Common myeloid progenitor, CD34-positive (primary cell): ENCODE measurements at regions not wholly inside any gene's neighbourhood (a gene's known extent, or its start where the extent isn't known, plus 50 kb on each side); places are given as distances from the start of the nearest gene placed in this dataset.

ENCODE experiments used
- CTCF ChIA-PET: fragments of 350-600 bp; sonication (Branson Sonifier 250); formaldehyde crosslinking; loops from one replicate; lab custom pipeline; 2021; ENCODE audit warnings: antibody characterized with exemption; lab: Charles Lee
- POLR2A ChIA-PET: fragments of 350-600 bp; sonication (Branson Sonifier 250); formaldehyde crosslinking; loops from one replicate; lab custom pipeline; 2021; ENCODE audit warnings: antibody characterized with exemption; lab: Charles Lee
- DNase-seq, 3 donors: peaks; one replicate each; pipeline versions ENCODE4 v3.0.0 to v3.0.0-alpha.2; 2013
- H3K27ac ChIP-seq, 2 experiments: 1 replicate in 1 of 2; 2 replicates in 1 of 2; pipeline ENCODE4 v1.7.0; 2013; ENCODE audit warnings: inconsistent platforms in 2 of 2, low read length in 2 of 2, mild to moderate bottlenecking in 2 of 2, low read depth in 1 of 2, moderate library complexity in 1 of 2; ENCODE audit not compliant: severe bottlenecking in 2 of 2, insufficient read depth in 1 of 2, poor library complexity in 1 of 2
- H3K27me3 ChIP-seq, 5 experiments: replicated peaks in 2 of 5; 1 replicate in 3 of 5; 2 replicates in 2 of 5; pipeline versions ENCODE4 v1.6.1 to v1.7.0; 2013; ENCODE audit warnings: low read length in 4 of 5, mild to moderate bottlenecking in 2 of 5, moderate library complexity in 2 of 5, inconsistent platforms in 1 of 5; ENCODE audit not compliant: insufficient read depth in 5 of 5, control insufficient read depth in 4 of 5
- H3K36me3 ChIP-seq, 4 experiments: 1 replicate in 2 of 4; 2 replicates in 2 of 4; pipeline versions ENCODE4 v1.6.1 to v1.7.0; 2013; ENCODE audit warnings: low read length in 3 of 4, control low read depth in 1 of 4, mild to moderate bottlenecking in 1 of 4; ENCODE audit not compliant: control insufficient read depth in 4 of 4, insufficient read depth in 4 of 4
- H3K4me1 ChIP-seq, 4 experiments: 1 replicate in 3 of 4; 2 replicates in 1 of 4; pipeline versions ENCODE4 v1.6.1 to v1.7.1; 2013; ENCODE audit warnings: low read length in 3 of 4, mild to moderate bottlenecking in 3 of 4, control low read depth in 1 of 4, inconsistent platforms in 1 of 4, moderate library complexity in 1 of 4; ENCODE audit not compliant: control insufficient read depth in 4 of 4, insufficient read depth in 4 of 4; ENCODE audit errors: control extremely low read depth in 1 of 4
- H3K4me3 ChIP-seq, 7 experiments: 1 replicate in 4 of 7; 2 replicates in 3 of 7; pipeline versions ENCODE4 v1.5.1 to v1.7.0; 2013; ENCODE audit warnings: mild to moderate bottlenecking in 7 of 7, low read length in 6 of 7, moderate library complexity in 6 of 7, inconsistent platforms in 2 of 7, low read depth in 2 of 7, control low read depth in 1 of 7; ENCODE audit not compliant: insufficient read depth in 4 of 7, control insufficient read depth in 1 of 7; ENCODE audit errors: extremely low read depth in 1 of 7
- H3K9me3 ChIP-seq, 5 experiments: 1 replicate in 4 of 5; 2 replicates in 1 of 5; pipeline versions ENCODE4 v1.6.1 to v1.7.1; 2013; ENCODE audit warnings: low read length in 4 of 5, mild to moderate bottlenecking in 2 of 5, inconsistent platforms in 1 of 5, low read depth in 1 of 5, moderate library complexity in 1 of 5; ENCODE audit not compliant: control insufficient read depth in 4 of 5, insufficient read depth in 2 of 5; ENCODE audit errors: control extremely low read depth in 1 of 5
- WGBS: methylation state at CpG from one replicate; pipeline ENCODE4 v1.1.5; 2013; ENCODE audit not compliant: insufficient coverage; 5-methylcytosine and 5-hydroxymethylcytosine counted together

- ChIA-PET CTCF (interaction anchor here (1.3 kb wide), 1 partner anchor 9 kb away, joined by 4 read pairs; no protein-coding TSS in a partner anchor), POLR2A (no interaction called here)
- no peak for DNase-seq
- H3K9me3 ChIP-seq: peaks cover 0 to 2% (median 0%) of the 10 kb centered on the region in 5 experiments
- peaks cover 0 to 2% (median 0%) of the 10 kb centered on the region in 5 experiments for H3K27me3 ChIP-seq
- H3K27ac ChIP-seq: no peak overlapping the region
- no peaks in the 10 kb centered on the region for H3K36me3 ChIP-seq
- WGBS: no CpG with 5 or more reads among the region's 3 CpGs
- no peak overlapping the region for H3K4me3 ChIP-seq
- H3K4me1 ChIP-seq: no peaks in the 10 kb centered on the region
Measured at GRCh38 chr10:117933036-117933435, 113.7 kb downstream of the RAB11FIP2 start.

GRCh38 chr10:117934477-117934876 lies 112.3 kb downstream of the RAB11FIP2 start:
- POLR2A ChIA-PET: no interaction called here
- 60% methylated on average over 1 of the region's 3 CpGs for WGBS
- CTCF ChIA-PET: no interaction called here
- no peaks in the 10 kb centered on the region for H3K4me1 ChIP-seq
- DNase-seq: no peak
- H3K27me3 ChIP-seq: peaks cover 0 to 2% (median 0%) of the 10 kb centered on the region in 5 experiments
- no peak overlapping the region for H3K27ac ChIP-seq
- H3K4me3 ChIP-seq: no peak overlapping the region
- H3K36me3 ChIP-seq: no peaks in the 10 kb centered on the region
- peaks cover 0 to 2% (median 0%) of the 10 kb centered on the region in 5 experiments for H3K9me3 ChIP-seq

- CTCF ChIA-PET: no interaction called here
- POLR2A ChIA-PET: no interaction called here
- H3K4me1 ChIP-seq: no peaks in the 10 kb centered on the region
- H3K36me3 ChIP-seq: no peaks in the 10 kb centered on the region
- no peak for DNase-seq
- peaks cover 0 to 2% (median 0%) of the 10 kb centered on the region in 5 experiments for H3K9me3 ChIP-seq
- no peak overlapping the region for H3K4me3 ChIP-seq
- 78% methylated on average over 9 of the region's 9 CpGs for WGBS
- no peak overlapping the region for H3K27ac ChIP-seq
- H3K27me3 ChIP-seq: no peaks in the 10 kb centered on the region
Measured at GRCh38 chr10:117936141-117936540, 110.6 kb downstream of the RAB11FIP2 start.

- Histone ChIP-seq H3K27ac (no peak overlapping the region), H3K4me3 (no peak overlapping the region), H3K4me1 (no peaks in the 10 kb centered on the region), H3K36me3 (no peaks in the 10 kb centered on the region), H3K27me3 (no peaks in the 10 kb centered on the region), H3K9me3 (peaks cover 0 to under 1% (median 0%) of the 10 kb centered on the region in 5 experiments)
- WGBS: 92% methylated on average over 3 of the region's 4 CpGs
- ChIA-PET CTCF (no interaction called here), POLR2A (no interaction called here)
- DNase-seq: no peak
Measured at GRCh38 chr10:117936566-117936965, 110.2 kb downstream of the RAB11FIP2 start.

- ChIA-PET CTCF (no interaction called here), POLR2A (no interaction called here)
- Histone ChIP-seq H3K27me3 (peaks cover 0 to 3% (median 0%) of the 10 kb centered on the region in 5 experiments), H3K27ac (no peak overlapping the region), H3K4me1 (no peaks in the 10 kb centered on the region), H3K9me3 (no peaks in the 10 kb centered on the region), H3K36me3 (no peaks in the 10 kb centered on the region), H3K4me3 (no peak overlapping the region)
- no peak for DNase-seq
- WGBS: 100% methylated on average over 1 of the region's 3 CpGs
Measured at GRCh38 chr10:117936976-117937375, 109.8 kb downstream of the RAB11FIP2 start.

- no peak for DNase-seq
- 91% methylated on average over 4 of the region's 4 CpGs for WGBS
- no peaks in the 10 kb centered on the region for H3K4me1 ChIP-seq
- ChIA-PET CTCF (no interaction called here), POLR2A (no interaction called here)
- no peaks in the 10 kb centered on the region for H3K9me3 ChIP-seq
- no peaks in the 10 kb centered on the region for H3K36me3 ChIP-seq
- H3K27me3 ChIP-seq: peaks cover 0 to 4% (median 0%) of the 10 kb centered on the region in 5 experiments
- no peak overlapping the region for H3K4me3 ChIP-seq
- no peak overlapping the region for H3K27ac ChIP-seq
Measured at GRCh38 chr10:117938104-117938503, 108.6 kb downstream of the RAB11FIP2 start.

GRCh38 chr10:117942226-117942625 lies 104.5 kb downstream of the RAB11FIP2 start:
- Histone ChIP-seq H3K36me3 (no peaks in the 10 kb centered on the region), H3K27ac (no peak overlapping the region), H3K27me3 (peaks cover 0 to 7% (median 0%) of the 10 kb centered on the region in 5 experiments), H3K9me3 (no peaks in the 10 kb centered on the region), H3K4me3 (no peak overlapping the region), H3K4me1 (no peaks in the 10 kb centered on the region)
- no peak for DNase-seq
- ChIA-PET POLR2A (no interaction called here), CTCF (interaction anchor here (0.6 kb wide), 1 partner anchor 35 kb away, joined by 4 read pairs; no protein-coding TSS in a partner anchor)
- 61% methylated on average over 2 of the region's 4 CpGs for WGBS
